Activated naive CD8-positive, alpha-beta T cell treated with anti-CD3 and anti-CD28 coated beads, Interleukin-2, amount 50 U/mL, for 24 hours (primary cell): ENCODE measurements at regions not wholly inside any gene's neighbourhood (a gene's known extent, or its start where the extent isn't known, plus 50 kb on each side); places are given as distances from the start of the nearest gene placed in this dataset.
A peak's percentile ranks its signal among the peaks of the same experiment; 100 is the strongest.

Source experiments
- ATAC-seq: fragments of 150-1000 bp; cut with Tn5 transposase; one replicate; pipeline ENCODE4 v1.10.0; 2021
- DNase-seq: peaks from one replicate; pipeline ENCODE4 v3.0.0; 2021
- H3K27ac Mint-ChIP-seq: one replicate; pipeline ENCODE4 v1.8.0; 2021; ENCODE audit warnings: mild to moderate bottlenecking, mixed read lengths
- H3K27me3 Mint-ChIP-seq: one replicate; pipeline ENCODE4 v1.8.0; 2021; ENCODE audit warnings: mixed read lengths
- H3K36me3 Mint-ChIP-seq: one replicate; pipeline ENCODE4 v1.8.0; 2021; ENCODE audit warnings: low read depth, mixed read lengths
- H3K4me1 Mint-ChIP-seq: one replicate; pipeline ENCODE4 v1.8.0; 2021; ENCODE audit warnings: mixed read lengths
- H3K4me3 Mint-ChIP-seq: one replicate; pipeline ENCODE4 v1.8.0; 2021; ENCODE audit warnings: mild to moderate bottlenecking, moderate library complexity, mixed read lengths
- H3K9me3 Mint-ChIP-seq: one replicate; pipeline ENCODE4 v1.8.0; 2021; ENCODE audit warnings: mixed read lengths

DNA sequence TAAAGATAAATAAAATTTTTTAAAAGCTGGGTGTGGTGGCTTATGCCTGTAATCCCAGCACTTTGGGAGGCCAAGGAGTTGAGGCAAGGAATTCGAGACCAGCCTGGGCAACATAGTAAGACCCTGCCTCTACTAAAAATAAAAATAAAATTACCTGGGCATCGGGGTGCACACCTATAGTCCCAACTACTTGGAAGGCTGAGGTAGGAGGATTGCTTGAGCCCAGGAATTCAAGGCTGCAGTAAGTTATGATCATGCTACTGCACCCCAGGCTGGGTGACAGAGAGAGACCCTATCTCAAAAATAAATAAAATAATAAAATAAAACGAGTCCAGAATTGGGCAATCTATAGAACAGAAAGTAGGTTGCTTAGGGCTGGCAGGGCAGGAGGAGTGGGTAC, 228.7 kb downstream of the BCAS1 start:
- H3K4me3 Mint-ChIP-seq: no peak overlapping the region

DNA sequence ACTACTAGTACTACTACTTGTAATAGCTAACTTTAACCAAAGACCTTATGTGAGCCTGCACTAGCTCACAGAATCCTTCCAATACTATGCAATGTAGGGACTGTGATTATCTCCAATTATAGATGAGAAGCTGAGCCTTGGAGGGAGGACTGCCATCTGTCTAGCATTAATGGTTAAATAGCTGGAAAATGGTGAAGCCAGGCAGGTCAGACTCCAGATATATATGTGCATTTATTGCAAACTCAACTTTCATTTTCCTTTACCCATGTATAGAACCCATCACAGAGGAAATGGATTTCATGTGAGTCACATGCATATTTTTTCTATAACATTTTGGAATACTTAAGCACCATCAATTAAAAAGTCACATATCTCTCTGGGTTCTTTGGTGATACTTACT, 229.9 kb downstream of the BCAS1 start:
- H3K4me3 Mint-ChIP-seq: no peak overlapping the region
- no peak for DNase-seq
- H3K36me3 Mint-ChIP-seq: no peaks in the 10 kb centered on the region
- no peak for ATAC-seq
- H3K4me1 Mint-ChIP-seq: peaks cover 81% of the 10 kb centered on the region
- no peaks in the 10 kb centered on the region for H3K27me3 Mint-ChIP-seq
- H3K27ac Mint-ChIP-seq: peak overlapping the region; percentile 74
- no peaks in the 10 kb centered on the region for H3K9me3 Mint-ChIP-seq

More for the DNA sequence above, 228.7 kb downstream of the BCAS1 start:
- H3K4me1 Mint-ChIP-seq: peaks cover 89% of the 10 kb centered on the region
- no peaks in the 10 kb centered on the region for H3K27me3 Mint-ChIP-seq
- H3K36me3 Mint-ChIP-seq: no peaks in the 10 kb centered on the region
- no peak for ATAC-seq
- peak overlapping the region; percentile 92 for H3K27ac Mint-ChIP-seq
- no peak for DNase-seq
- no peaks in the 10 kb centered on the region for H3K9me3 Mint-ChIP-seq

- Mint-ChIP-seq H3K4me3 (peak overlapping the region; percentile 37), H3K36me3 (no peaks in the 10 kb centered on the region), H3K9me3 (no peaks in the 10 kb centered on the region), H3K27me3 (no peaks in the 10 kb centered on the region), H3K27ac (peak overlapping the region; percentile 67), H3K4me1 (peaks cover 81% of the 10 kb centered on the region)
- ATAC-seq (peak; percentile 50), DNase-seq (peak; percentile 63)
Observed at GRCh38 chr20:53839423-53840176, 230.8 kb downstream of the BCAS1 start.

DNA sequence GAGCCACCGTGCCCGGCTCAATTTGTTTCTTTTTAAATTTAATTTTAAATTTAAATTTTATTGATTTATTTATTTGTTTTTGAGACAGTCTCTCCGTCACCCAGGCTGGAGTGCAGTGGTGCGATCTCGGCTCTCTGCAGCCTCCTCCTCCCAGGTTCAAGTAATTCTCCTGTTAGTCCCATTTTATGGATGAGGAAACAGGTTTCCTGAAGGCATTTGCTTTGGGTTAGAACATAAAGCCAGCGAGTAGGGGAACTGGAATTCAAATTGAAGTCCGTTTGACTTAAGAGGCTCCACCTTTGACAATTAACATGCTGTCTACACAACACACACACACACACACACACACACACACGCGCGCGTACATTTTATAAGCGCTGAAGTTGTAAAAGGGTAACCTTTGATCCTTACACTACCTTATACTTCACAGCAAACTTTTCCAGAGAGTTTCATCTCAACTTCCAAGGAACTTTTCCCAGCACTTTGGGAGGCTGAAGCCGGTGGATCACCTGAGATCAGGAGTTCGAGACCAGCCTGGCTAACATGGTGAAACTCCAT, 232.0 kb downstream of the BCAS1 start:
- Mint-ChIP-seq H3K4me1 (peaks cover 81% of the 10 kb centered on the region), H3K9me3 (no peaks in the 10 kb centered on the region), H3K27ac (no peak overlapping the region), H3K4me3 (no peak overlapping the region), H3K27me3 (no peaks in the 10 kb centered on the region), H3K36me3 (no peaks in the 10 kb centered on the region)
- ATAC-seq (no peak), DNase-seq (no peak)

DNA sequence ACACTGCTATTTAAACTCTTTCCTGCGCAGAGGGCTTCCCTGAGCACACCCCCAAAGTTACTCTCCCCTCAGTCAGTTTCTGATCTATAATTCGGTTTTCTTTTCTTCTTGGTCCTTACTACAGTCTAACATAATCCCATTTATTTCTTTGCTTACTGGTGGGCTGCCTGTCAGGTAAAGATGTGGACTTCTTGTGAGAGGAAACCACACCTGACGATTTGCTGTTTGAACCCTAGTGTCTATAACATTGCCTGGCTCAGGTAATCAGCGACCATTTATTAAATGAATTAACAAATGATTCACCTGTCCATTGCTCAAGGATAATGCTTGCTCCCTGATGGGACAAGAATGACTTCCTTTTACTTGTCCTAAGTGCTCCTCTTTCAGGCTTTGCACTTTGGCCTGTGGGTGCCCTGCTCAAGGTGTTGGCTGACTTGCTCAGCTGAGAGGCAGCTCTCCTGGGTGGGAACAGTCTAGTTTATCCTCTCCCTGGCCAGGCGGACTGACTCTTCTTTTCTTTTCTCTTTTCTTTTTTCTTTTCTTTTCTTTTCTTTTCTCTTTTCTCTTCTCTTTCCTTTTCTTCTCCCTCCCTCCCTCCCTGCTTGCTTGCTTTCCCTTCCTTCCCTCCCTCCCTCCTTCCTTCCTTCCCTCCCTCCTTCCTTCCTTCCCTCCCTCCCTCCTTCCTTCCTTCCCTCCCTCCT, 233.1 kb downstream of the BCAS1 start:
- H3K4me3 Mint-ChIP-seq: no peak overlapping the region
- H3K27me3 Mint-ChIP-seq: no peaks in the 10 kb centered on the region
- peak overlapping the region; percentile 46 for H3K27ac Mint-ChIP-seq
- no peaks in the 10 kb centered on the region for H3K36me3 Mint-ChIP-seq
- H3K4me1 Mint-ChIP-seq: peaks cover 70% of the 10 kb centered on the region
- H3K9me3 Mint-ChIP-seq: peaks cover 9% of the 10 kb centered on the region
- ATAC-seq (no peak), DNase-seq (no peak)

GRCh38 chr20:53834749-53835148, 235.6 kb downstream of the BCAS1 start:
- no peak for DNase-seq
- Mint-ChIP-seq H3K27me3 (no peaks in the 10 kb centered on the region), H3K4me1 (peaks cover 68% of the 10 kb centered on the region), H3K9me3 (peaks cover 11% of the 10 kb centered on the region), H3K36me3 (no peaks in the 10 kb centered on the region), H3K27ac (peak overlapping the region; percentile 84), H3K4me3 (peak overlapping the region; percentile 68)
- ATAC-seq: no peak

- DNase-seq (no peak), ATAC-seq (no peak)
- no peaks in the 10 kb centered on the region for H3K27me3 Mint-ChIP-seq
- peak overlapping the region; percentile 52 for H3K27ac Mint-ChIP-seq
- peaks cover 11% of the 10 kb centered on the region for H3K9me3 Mint-ChIP-seq
- H3K4me1 Mint-ChIP-seq: peaks cover 68% of the 10 kb centered on the region
- no peaks in the 10 kb centered on the region for H3K36me3 Mint-ChIP-seq
- H3K4me3 Mint-ChIP-seq: no peak overlapping the region
Observed at GRCh38 chr20:53834062-53834442, 236.3 kb downstream of the BCAS1 start.

DNA sequence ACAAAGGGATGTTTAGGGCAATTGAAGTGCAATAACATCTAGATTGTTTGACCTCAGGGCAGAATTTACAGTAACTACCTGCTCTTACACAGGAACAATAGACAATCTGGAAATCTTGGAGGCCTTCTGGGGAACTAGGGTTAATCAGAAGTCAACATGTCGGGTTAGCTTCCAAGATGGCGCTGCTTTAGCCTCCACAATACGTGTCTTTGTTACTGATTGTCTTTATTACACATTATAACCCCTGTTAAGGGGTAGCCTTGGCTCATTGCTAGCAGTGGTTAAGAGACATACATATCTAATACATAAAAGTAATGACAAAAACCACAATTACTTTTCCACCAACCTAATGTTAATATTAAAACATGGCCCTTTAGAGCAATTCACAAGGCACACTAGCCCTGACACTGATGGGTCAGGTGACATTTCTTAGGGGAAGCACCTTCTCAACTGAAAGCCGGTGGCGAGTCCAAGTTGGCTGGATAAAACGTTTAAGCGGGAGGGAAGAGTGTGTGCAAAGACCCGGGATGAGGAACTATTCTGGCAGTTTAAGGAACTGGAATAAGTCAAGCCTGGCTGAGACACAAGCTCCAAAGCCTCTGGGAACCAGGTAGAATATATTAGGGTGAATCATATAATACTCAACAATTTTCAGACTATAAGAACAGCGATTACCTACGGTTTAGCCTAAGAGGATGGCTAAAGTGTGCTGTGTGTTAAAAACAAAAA, 236.9 kb downstream of the BCAS1 start:
- Mint-ChIP-seq H3K27ac (peak overlapping the region; percentile 52), H3K27me3 (no peaks in the 10 kb centered on the region)
- DNase-seq: no peak

DNA sequence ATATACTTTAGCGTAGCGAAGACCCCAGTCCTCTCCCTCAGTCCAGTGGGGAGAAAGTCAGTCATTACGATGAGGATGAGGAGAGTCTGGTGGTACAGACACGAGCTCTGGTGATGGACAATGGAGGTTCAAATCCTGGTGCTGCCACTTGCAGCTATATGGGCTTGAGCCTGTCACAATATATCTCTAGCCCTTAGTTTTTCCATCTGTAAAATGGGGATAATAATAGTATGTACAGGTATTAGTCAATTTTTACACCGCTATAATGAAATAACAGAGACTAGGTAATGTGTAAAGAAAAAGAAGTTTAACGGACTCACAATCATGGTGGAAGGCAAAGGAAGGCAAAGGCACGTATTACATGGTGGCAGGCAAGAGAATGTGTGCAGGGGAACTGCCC, 237.9 kb downstream of the BCAS1 start:
- Mint-ChIP-seq H3K36me3 (no peaks in the 10 kb centered on the region), H3K27me3 (no peaks in the 10 kb centered on the region), H3K4me3 (no peak overlapping the region), H3K4me1 (peaks cover 71% of the 10 kb centered on the region), H3K9me3 (peaks cover 11% of the 10 kb centered on the region), H3K27ac (no peak overlapping the region)
- DNase-seq: no peak
- ATAC-seq: no peak

More for the DNA sequence above, 236.9 kb downstream of the BCAS1 start:
- Mint-ChIP-seq H3K4me3 (no peak overlapping the region), H3K9me3 (peaks cover 11% of the 10 kb centered on the region), H3K36me3 (no peaks in the 10 kb centered on the region), H3K4me1 (peaks cover 68% of the 10 kb centered on the region)
- no peak for ATAC-seq

GRCh38 chr20:53831812-53832211, 238.2 kb upstream of the ZNF217 start:
- peak overlapping the region; percentile 20 for H3K27ac Mint-ChIP-seq
- ATAC-seq: no peak

DNA sequence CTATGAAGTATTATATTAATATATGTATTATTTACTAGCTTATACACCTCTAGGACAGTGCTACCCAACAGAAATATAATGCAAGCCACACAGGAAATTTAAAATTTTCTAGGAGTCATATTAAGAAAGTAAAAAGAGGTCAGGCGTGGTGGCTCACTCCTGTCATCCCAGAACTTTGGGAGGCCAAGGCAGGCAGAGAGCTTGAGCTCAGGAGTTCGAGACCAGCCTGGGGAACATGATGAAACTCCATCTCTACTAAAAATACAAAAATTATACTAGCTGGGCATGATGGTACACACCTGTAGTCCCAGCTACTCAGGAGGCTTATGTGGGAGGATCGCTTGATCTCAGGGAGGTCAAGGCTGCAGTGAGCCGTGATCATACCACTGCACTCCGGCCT, 237.6 kb upstream of the ZNF217 start:
- ATAC-seq (no peak), DNase-seq (no peak)
- no peak overlapping the region for H3K27ac Mint-ChIP-seq
- no peaks in the 10 kb centered on the region for H3K27me3 Mint-ChIP-seq
- H3K36me3 Mint-ChIP-seq: no peaks in the 10 kb centered on the region
- no peak overlapping the region for H3K4me3 Mint-ChIP-seq
- peaks cover 76% of the 10 kb centered on the region for H3K4me1 Mint-ChIP-seq
- peaks cover 11% of the 10 kb centered on the region for H3K9me3 Mint-ChIP-seq

More at GRCh38 chr20:53831812-53832211, 238.2 kb upstream of the ZNF217 start:
- no peaks in the 10 kb centered on the region for H3K36me3 Mint-ChIP-seq
- H3K27me3 Mint-ChIP-seq: no peaks in the 10 kb centered on the region
- H3K4me1 Mint-ChIP-seq: peaks cover 71% of the 10 kb centered on the region
- DNase-seq: no peak
- H3K4me3 Mint-ChIP-seq: no peak overlapping the region
- H3K9me3 Mint-ChIP-seq: peaks cover 11% of the 10 kb centered on the region

- no peaks in the 10 kb centered on the region for H3K36me3 Mint-ChIP-seq
- peaks cover 11% of the 10 kb centered on the region for H3K9me3 Mint-ChIP-seq
- DNase-seq: no peak
- peak overlapping the region; percentile 79 for H3K4me3 Mint-ChIP-seq
- peaks cover 66% of the 10 kb centered on the region for H3K4me1 Mint-ChIP-seq
- H3K27ac Mint-ChIP-seq: peak overlapping the region; percentile 93
- ATAC-seq: peak; percentile 22
- H3K27me3 Mint-ChIP-seq: no peaks in the 10 kb centered on the region
Observed at GRCh38 chr20:53829724-53830521, 236.3 kb upstream of the ZNF217 start.

DNA sequence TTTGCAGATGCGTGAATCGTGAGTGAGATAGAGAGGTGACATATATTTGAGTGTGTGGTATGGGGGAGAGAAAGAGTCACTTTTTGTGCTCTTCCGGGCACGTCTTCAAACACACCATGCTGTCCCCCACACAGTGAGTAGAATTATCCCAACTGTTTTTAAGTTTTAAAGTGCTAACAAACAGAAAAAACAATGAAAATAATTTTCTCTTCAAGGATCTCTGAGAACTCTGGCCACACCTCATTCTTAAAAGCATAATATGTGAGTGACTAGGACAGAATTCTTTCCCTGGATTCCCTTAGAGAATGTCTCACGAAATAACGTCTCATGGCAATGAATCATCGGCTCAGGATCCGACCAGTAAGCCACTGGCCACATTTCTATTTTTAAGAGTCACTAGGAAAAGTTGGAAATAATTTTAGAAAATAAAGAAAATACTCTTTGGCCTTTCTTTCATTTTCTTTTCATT, 235.7 kb upstream of the ZNF217 start:
- Mint-ChIP-seq H3K27ac (peak overlapping the region; percentile 93), H3K4me3 (peak overlapping the region; percentile 79), H3K4me1 (peaks cover 62% of the 10 kb centered on the region), H3K27me3 (no peaks in the 10 kb centered on the region), H3K36me3 (no peaks in the 10 kb centered on the region), H3K9me3 (peaks cover 11% of the 10 kb centered on the region)
- DNase-seq: no peak
- ATAC-seq: peak; percentile 88
